Liver (tissue), 8 donors: ENCODE measurements at regions not wholly inside any gene's neighbourhood (a gene's known extent, or its start where the extent isn't known, plus 50 kb on each side); places are given as distances from the start of the nearest gene placed in this dataset.

Source experiments
- DNase-seq: peaks from one replicate; pipeline ENCODE4 v3.0.0-alpha.2; 2017; ENCODE audit warnings: low spot score
- H3K27ac ChIP-seq, 2 donors: one replicate each; pipeline ENCODE4 v1.7.0; 2013; ENCODE audit warnings: inconsistent platforms in 2 of 2, low read length in 2 of 2, control low read depth in 1 of 2, low read depth in 1 of 2, mild to moderate bottlenecking in 1 of 2
- H3K27me3 ChIP-seq, 4 donors: one replicate each; pipeline versions ENCODE4 v1.6.1 to v1.7.0; 2013; ENCODE audit warnings: low read length in 3 of 4, inconsistent platforms in 1 of 4, mild to moderate bottlenecking in 1 of 4, moderate library complexity in 1 of 4; ENCODE audit not compliant: control insufficient read depth in 4 of 4, insufficient read depth in 4 of 4
- H3K36me3 ChIP-seq, 4 donors: one replicate each; pipeline versions ENCODE4 v1.6.1 to v1.7.0; 2013; ENCODE audit warnings: low read length in 3 of 4, mild to moderate bottlenecking in 3 of 4, low read depth in 1 of 4, moderate library complexity in 1 of 4; ENCODE audit not compliant: control insufficient read depth in 4 of 4, insufficient read depth in 3 of 4
- H3K4me1 ChIP-seq, 4 donors: one replicate each; pipeline versions ENCODE4 v1.6.1 to v1.7.0; 2013; ENCODE audit warnings: low read length in 3 of 4, mild to moderate bottlenecking in 3 of 4, moderate library complexity in 1 of 4; ENCODE audit not compliant: control insufficient read depth in 4 of 4, insufficient read depth in 4 of 4
- H3K4me3 ChIP-seq, 3 donors: one replicate each; pipeline versions ENCODE4 v1.6.1 to v1.7.0; 2013; ENCODE audit warnings: low read length in 3 of 3, control low read depth in 1 of 3, low read depth in 1 of 3, mild to moderate bottlenecking in 1 of 3
- H3K9ac ChIP-seq, 2 donors: one replicate each; pipeline ENCODE4 v1.7.0; 2013; ENCODE audit warnings: low read length in 2 of 2, mild to moderate bottlenecking in 2 of 2, moderate library complexity in 2 of 2, control low read depth in 1 of 2, low read depth in 1 of 2
- H3K9me3 ChIP-seq, 4 donors: one replicate each; pipeline versions ENCODE4 v1.6.1 to v1.7.0; 2013; ENCODE audit warnings: low read length in 3 of 4; ENCODE audit not compliant: control insufficient read depth in 4 of 4
- EGR1 ChIP-seq, 2 donors: IDR thresholded peaks; 2 replicates each; pipeline ENCODE4 v1.6.1; 2016 to 2018; ENCODE audit warnings: antibody characterized with exemption in 2 of 2, low read depth in 2 of 2
- FOXA1 ChIP-seq: IDR thresholded peaks from 2 replicates; pipeline ENCODE4 v1.6.1; 2016; ENCODE audit warnings: antibody characterized with exemption
- FOXA2 ChIP-seq: IDR thresholded peaks from 2 replicates; pipeline ENCODE4 v1.6.1; 2016; ENCODE audit warnings: antibody characterized with exemption
- GABPA ChIP-seq, 2 donors: IDR thresholded peaks in 1 of 2; conservative IDR thresholded peaks in 1 of 2; 2 replicates each; pipeline ENCODE4 v1.6.1; 2016; ENCODE audit warnings: antibody characterized with exemption in 2 of 2, mild to moderate bottlenecking in 1 of 2, moderate library complexity in 1 of 2
- HNF4A ChIP-seq, 2 donors: conservative IDR thresholded peaks; 2 replicates each; pipeline ENCODE4 v1.6.1; 2016; ENCODE audit warnings: antibody characterized with exemption in 2 of 2, mild to moderate bottlenecking in 2 of 2
- HNF4G ChIP-seq: IDR thresholded peaks from 2 replicates; pipeline ENCODE4 v1.6.1; 2016; ENCODE audit warnings: antibody characterized with exemption
- JUND ChIP-seq, 2 donors: IDR thresholded peaks; 2 replicates each; pipeline ENCODE4 v1.6.1; 2016; ENCODE audit warnings: antibody characterized with exemption in 2 of 2
- NR2F2 ChIP-seq: IDR thresholded peaks from 2 replicates; pipeline ENCODE4 v1.6.1; 2016; ENCODE audit warnings: antibody characterized with exemption
- RAD21 ChIP-seq, 2 donors: IDR thresholded peaks; 2 replicates each; pipeline ENCODE4 v1.6.1; 2016; ENCODE audit warnings: antibody characterized with exemption in 2 of 2, mild to moderate bottlenecking in 2 of 2
- RXRA ChIP-seq, 2 donors: IDR thresholded peaks; 2 replicates each; pipeline ENCODE4 v1.6.1; 2017 to 2018; ENCODE audit warnings: antibody characterized with exemption in 2 of 2, mild to moderate bottlenecking in 1 of 2
- SP1 ChIP-seq: IDR thresholded peaks from 2 replicates; pipeline ENCODE4 v1.6.1; 2018; ENCODE audit warnings: antibody characterized with exemption, mild to moderate bottlenecking
- TAF1 ChIP-seq: conservative IDR thresholded peaks from 2 replicates; pipeline ENCODE4 v1.6.1; 2016; ENCODE audit warnings: antibody characterized with exemption, mild to moderate bottlenecking
- YY1 ChIP-seq: IDR thresholded peaks from 2 replicates; pipeline ENCODE4 v1.6.1; 2016; ENCODE audit warnings: antibody characterized with exemption, mild to moderate bottlenecking
- ZBTB33 ChIP-seq: IDR thresholded peaks from 2 replicates; pipeline ENCODE4 v1.6.1; 2016; ENCODE audit warnings: antibody characterized with exemption
- WGBS: extraction: QIAGEN DNeasy Blood & Tissue Kit; methylation state at CpG from one replicate; pipeline ENCODE4 v1.1.7; 2013; 5-methylcytosine and 5-hydroxymethylcytosine counted together
- TF ChIP-seq, protein P1 (sequence below): fragments of 150-350 bp; IDR thresholded peaks from 2 replicates; pipeline ENCODE4 v1.5.1; 2017; ENCODE audit warnings: improper control_type of control experiment, low read depth, low read length; ENCODE audit not compliant: missing input control
- TF ChIP-seq, protein P2 (sequence below): IDR thresholded peaks from 2 replicates; pipeline ENCODE4 v1.6.1; 2016; ENCODE audit warnings: antibody characterized with exemption
- TF ChIP-seq, protein P3 (sequence below): IDR thresholded peaks from 2 replicates; pipeline ENCODE4 v1.6.1; 2016; ENCODE audit warnings: antibody characterized with exemption, mild to moderate bottlenecking
- donor health status: healthy.
- donor health status: healthy.
- donor health status: healthy.
- donor health status: healthy.
- donor health status: healthy.

DNA sequence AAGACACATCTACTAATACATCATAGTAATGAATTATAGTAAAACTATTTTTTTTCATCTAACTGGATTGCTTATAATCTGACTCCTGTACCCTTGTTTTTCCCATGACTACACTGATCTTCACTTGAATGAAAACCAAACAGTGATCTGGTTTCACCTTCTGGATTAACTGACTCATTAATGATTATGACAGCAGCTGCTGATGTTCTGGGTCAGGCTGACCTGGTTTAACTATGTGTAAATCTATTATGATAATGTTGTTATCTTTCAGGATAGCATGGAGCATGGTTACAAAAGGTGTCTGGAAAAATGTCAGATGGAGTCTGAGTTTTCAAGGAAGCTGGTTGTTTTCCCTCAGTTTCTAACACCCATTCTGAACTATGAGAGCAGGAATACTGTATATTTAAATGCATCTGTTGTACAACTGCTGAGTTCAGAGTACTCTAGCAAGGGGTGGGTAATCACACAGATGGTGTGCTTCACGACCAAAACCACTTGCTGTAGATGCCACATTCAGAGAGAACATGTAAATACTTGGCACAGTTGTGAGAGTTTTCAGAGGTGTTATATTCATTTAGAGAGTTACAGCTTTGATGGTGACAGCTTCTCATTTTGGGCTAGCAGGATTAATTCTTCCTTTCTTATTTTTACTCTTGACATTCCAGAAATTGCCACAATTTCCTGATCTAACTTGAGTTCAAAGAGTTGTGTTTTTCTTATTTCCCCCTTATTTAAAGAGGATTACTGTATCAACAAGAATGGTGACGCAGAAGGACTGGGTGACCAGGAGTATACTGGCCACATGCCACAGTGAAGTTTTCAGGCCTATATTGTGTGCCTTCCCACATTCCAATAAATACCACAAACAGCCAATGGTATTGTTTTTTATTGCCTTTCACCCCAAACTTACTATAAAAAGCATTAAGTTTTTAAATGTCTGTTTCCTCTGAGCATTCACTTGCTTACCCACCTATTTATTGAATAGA lies 249.7 kb upstream of the TET2 start (continued):
- TF ChIP-seq, protein P1, sequence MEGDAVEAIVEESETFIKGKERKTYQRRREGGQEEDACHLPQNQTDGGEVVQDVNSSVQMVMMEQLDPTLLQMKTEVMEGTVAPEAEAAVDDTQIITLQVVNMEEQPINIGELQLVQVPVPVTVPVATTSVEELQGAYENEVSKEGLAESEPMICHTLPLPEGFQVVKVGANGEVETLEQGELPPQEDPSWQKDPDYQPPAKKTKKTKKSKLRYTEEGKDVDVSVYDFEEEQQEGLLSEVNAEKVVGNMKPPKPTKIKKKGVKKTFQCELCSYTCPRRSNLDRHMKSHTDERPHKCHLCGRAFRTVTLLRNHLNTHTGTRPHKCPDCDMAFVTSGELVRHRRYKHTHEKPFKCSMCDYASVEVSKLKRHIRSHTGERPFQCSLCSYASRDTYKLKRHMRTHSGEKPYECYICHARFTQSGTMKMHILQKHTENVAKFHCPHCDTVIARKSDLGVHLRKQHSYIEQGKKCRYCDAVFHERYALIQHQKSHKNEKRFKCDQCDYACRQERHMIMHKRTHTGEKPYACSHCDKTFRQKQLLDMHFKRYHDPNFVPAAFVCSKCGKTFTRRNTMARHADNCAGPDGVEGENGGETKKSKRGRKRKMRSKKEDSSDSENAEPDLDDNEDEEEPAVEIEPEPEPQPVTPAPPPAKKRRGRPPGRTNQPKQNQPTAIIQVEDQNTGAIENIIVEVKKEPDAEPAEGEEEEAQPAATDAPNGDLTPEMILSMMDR: no peak
- no peak for TF ChIP-seq FOXA1
- no peak for TF ChIP-seq EGR1 (IDR thresholded peaks at IDR 0.05; ENCODE audit: low read depth in 2 of 2)
- TF ChIP-seq TAF1: no peak
- peak in 1 of 2 donors; percentile 20 for TF ChIP-seq JUND (IDR thresholded peaks at IDR 0.05)
- TF ChIP-seq, protein P2, sequence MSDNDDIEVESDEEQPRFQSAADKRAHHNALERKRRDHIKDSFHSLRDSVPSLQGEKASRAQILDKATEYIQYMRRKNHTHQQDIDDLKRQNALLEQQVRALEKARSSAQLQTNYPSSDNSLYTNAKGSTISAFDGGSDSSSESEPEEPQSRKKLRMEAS: no peak
- no peak for TF ChIP-seq RAD21 (IDR thresholded peaks at IDR 0.05)

GRCh38 chr4:104899863-104900262 lies 246.8 kb upstream of the TET2 start:
- Histone ChIP-seq H3K36me3 (no peaks in the 10 kb centered on the region), H3K9ac (no peak overlapping the region), H3K4me3 (no peak overlapping the region), H3K27ac (no peak overlapping the region), H3K4me1 (peaks cover 2 to 10% (median 6%) of the 10 kb centered on the region in 4 donors), H3K9me3 (no peaks in the 10 kb centered on the region), H3K27me3 (no peaks in the 10 kb centered on the region)
- no peak for DNase-seq
- TF ChIP-seq RAD21 (IDR thresholded peaks at IDR 0.05): no peak
- TF ChIP-seq HNF4G: no peak
- TF ChIP-seq FOXA1: no peak
- no peak for TF ChIP-seq NR2F2
- TF ChIP-seq, protein P2: no peak
- WGBS: 95% methylated on average over 4 of the region's 4 CpGs

DNA sequence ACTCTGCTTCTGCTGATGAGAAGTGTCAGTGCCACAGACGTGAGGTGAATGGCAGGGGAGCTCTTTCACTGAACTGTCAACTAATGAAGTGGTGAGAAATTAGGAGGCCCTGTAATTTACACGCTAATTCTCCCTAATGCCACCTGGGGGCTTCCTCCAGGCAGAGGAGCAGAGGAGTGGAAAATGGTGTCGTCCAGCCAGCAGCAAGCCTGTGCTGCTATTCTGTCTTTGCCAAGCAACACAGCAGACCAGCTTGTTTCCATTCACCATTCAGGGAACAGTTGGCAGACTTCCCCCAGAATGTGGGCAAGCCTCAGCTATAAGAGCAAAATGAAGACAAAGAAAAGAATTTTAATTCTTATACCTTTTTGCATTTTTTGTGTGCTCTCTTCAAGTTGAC lies 245.2 kb upstream of the TET2 start:
- 67% methylated on average over 3 of the region's 3 CpGs for WGBS
- TF ChIP-seq JUND (IDR thresholded peaks at IDR 0.05) (no peak), ZBTB33 (no peak), NR2F2 (no peak), GABPA (IDR thresholded peaks at IDR 0.05 in 1 of 2, conservative IDR thresholded peaks at IDR 0.05 in 1 of 2) (no peak), YY1 (no peak), RXRA (IDR thresholded peaks at IDR 0.05) (no peak), FOXA1 (no peak), RAD21 (IDR thresholded peaks at IDR 0.05) (no peak), EGR1 (IDR thresholded peaks at IDR 0.05; ENCODE audit: low read depth in 2 of 2) (no peak), HNF4G (no peak), TAF1 (no peak), FOXA2 (no peak), SP1 (no peak), HNF4A (conservative IDR thresholded peaks at IDR 0.05) (no peak)
- TF ChIP-seq, protein P1: no peak
- TF ChIP-seq, protein P3, sequence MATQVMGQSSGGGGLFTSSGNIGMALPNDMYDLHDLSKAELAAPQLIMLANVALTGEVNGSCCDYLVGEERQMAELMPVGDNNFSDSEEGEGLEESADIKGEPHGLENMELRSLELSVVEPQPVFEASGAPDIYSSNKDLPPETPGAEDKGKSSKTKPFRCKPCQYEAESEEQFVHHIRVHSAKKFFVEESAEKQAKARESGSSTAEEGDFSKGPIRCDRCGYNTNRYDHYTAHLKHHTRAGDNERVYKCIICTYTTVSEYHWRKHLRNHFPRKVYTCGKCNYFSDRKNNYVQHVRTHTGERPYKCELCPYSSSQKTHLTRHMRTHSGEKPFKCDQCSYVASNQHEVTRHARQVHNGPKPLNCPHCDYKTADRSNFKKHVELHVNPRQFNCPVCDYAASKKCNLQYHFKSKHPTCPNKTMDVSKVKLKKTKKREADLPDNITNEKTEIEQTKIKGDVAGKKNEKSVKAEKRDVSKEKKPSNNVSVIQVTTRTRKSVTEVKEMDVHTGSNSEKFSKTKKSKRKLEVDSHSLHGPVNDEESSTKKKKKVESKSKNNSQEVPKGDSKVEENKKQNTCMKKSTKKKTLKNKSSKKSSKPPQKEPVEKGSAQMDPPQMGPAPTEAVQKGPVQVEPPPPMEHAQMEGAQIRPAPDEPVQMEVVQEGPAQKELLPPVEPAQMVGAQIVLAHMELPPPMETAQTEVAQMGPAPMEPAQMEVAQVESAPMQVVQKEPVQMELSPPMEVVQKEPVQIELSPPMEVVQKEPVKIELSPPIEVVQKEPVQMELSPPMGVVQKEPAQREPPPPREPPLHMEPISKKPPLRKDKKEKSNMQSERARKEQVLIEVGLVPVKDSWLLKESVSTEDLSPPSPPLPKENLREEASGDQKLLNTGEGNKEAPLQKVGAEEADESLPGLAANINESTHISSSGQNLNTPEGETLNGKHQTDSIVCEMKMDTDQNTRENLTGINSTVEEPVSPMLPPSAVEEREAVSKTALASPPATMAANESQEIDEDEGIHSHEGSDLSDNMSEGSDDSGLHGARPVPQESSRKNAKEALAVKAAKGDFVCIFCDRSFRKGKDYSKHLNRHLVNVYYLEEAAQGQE: no peak
- TF ChIP-seq, protein P2: no peak

More for the DNA sequence above, 245.2 kb upstream of the TET2 start:
- Histone ChIP-seq H3K9ac (no peak overlapping the region), H3K36me3 (no peaks in the 10 kb centered on the region), H3K4me3 (no peak overlapping the region), H3K27me3 (no peaks in the 10 kb centered on the region), H3K27ac (no peak overlapping the region), H3K4me1 (peaks cover 2 to 23% (median 17%) of the 10 kb centered on the region in 4 donors), H3K9me3 (no peaks in the 10 kb centered on the region)
- no peak for DNase-seq
